Nephron (organoid): ENCODE measurements at regions not wholly inside any gene's neighbourhood (a gene's known extent, or its start where the extent isn't known, plus 50 kb on each side); places are given as distances from the start of the nearest gene placed in this dataset.
"Not testable (repeated sequence)": the region's sequence is repeated elsewhere in the genome, so short reads cannot be mapped to it uniquely, and the experiment has no call there.

Experiments
- H3K27ac Mint-ChIP-seq, 3 experiments: 2 replicates each; pipeline ENCODE4 v1.8.0; 2020; ENCODE audit warnings: mixed read lengths in 3 of 3, mild to moderate bottlenecking in 2 of 3, moderate library complexity in 1 of 3
- H3K27me3 Mint-ChIP-seq: 2 replicates; pipeline ENCODE4 v1.8.0; 2021; ENCODE audit warnings: low read depth, mild to moderate bottlenecking, moderate library complexity, mixed read lengths
- H3K36me3 Mint-ChIP-seq: 2 replicates; pipeline ENCODE4 v1.8.0; 2020; ENCODE audit warnings: low read depth, mixed read lengths
- H3K4me1 Mint-ChIP-seq: 2 replicates; pipeline ENCODE4 v1.8.0; 2020; ENCODE audit warnings: mixed read lengths
- H3K4me3 Mint-ChIP-seq, 3 experiments: 2 replicates each; pipeline ENCODE4 v1.8.0; 2020; ENCODE audit warnings: mild to moderate bottlenecking in 3 of 3, mixed read lengths in 3 of 3, moderate library complexity in 2 of 3
- H3K9me3 Mint-ChIP-seq: 2 replicates; pipeline ENCODE4 v1.8.0; 2020; ENCODE audit warnings: mixed read lengths
- CTCF ChIP-seq, 3 experiments: fragments of 200-600 bp; sonication (generic); IDR thresholded peaks; one replicate each; pipeline ENCODE4 v1.5.0; 2021; ENCODE audit warnings: antibody characterized with exemption in 3 of 3; ENCODE audit not compliant: unreplicated experiment in 3 of 3

- not testable (repeated sequence) for H3K4me3 Mint-ChIP-seq, H3K36me3 Mint-ChIP-seq, H3K27me3 Mint-ChIP-seq, H3K4me1 Mint-ChIP-seq, H3K9me3 Mint-ChIP-seq, H3K27ac Mint-ChIP-seq
Observed at GRCh38 chr17:22044706-22045246, 352.5 kb downstream of the KCNJ18 start.

- not testable (repeated sequence) for H3K27me3 Mint-ChIP-seq, H3K4me3 Mint-ChIP-seq, H3K36me3 Mint-ChIP-seq, H3K4me1 Mint-ChIP-seq, H3K27ac Mint-ChIP-seq
- H3K9me3 Mint-ChIP-seq: peaks cover 15% of the 10 kb centered on the region
Observed at GRCh38 chr17:22047521-22047920, 355.2 kb downstream of the KCNJ18 start.

- H3K9me3 Mint-ChIP-seq: peaks cover 15% of the 10 kb centered on the region
- not testable (repeated sequence) for H3K27ac Mint-ChIP-seq
Observed at GRCh38 chr17:22048226-22048625, 355.9 kb downstream of the KCNJ18 start.

GRCh38 chr17:22050766-22051165 is 358.4 kb downstream of the KCNJ18 start:
- not testable (repeated sequence) for H3K4me1 Mint-ChIP-seq, H3K27me3 Mint-ChIP-seq, H3K27ac Mint-ChIP-seq, H3K4me3 Mint-ChIP-seq, H3K36me3 Mint-ChIP-seq
- peaks cover 11% of the 10 kb centered on the region for H3K9me3 Mint-ChIP-seq

More at GRCh38 chr17:22048226-22048625, 355.9 kb downstream of the KCNJ18 start:
- H3K4me1 Mint-ChIP-seq, H3K4me3 Mint-ChIP-seq, H3K27me3 Mint-ChIP-seq, H3K36me3 Mint-ChIP-seq: not testable (repeated sequence)

GRCh38 chr17:22052715-22053114 is 360.4 kb downstream of the KCNJ18 start:
- peaks cover 11% of the 10 kb centered on the region for H3K9me3 Mint-ChIP-seq
- not testable (repeated sequence) for H3K4me3 Mint-ChIP-seq, H3K36me3 Mint-ChIP-seq, H3K4me1 Mint-ChIP-seq, H3K27me3 Mint-ChIP-seq, H3K27ac Mint-ChIP-seq

- H3K27me3 Mint-ChIP-seq: not testable (repeated sequence)
Observed at GRCh38 chr17:22056566-22056965, 364.2 kb downstream of the KCNJ18 start.

GRCh38 chr17:22075918-22076317 is 383.6 kb downstream of the KCNJ18 start:
- H3K36me3 Mint-ChIP-seq, H3K4me3 Mint-ChIP-seq, H3K9me3 Mint-ChIP-seq, H3K4me1 Mint-ChIP-seq, H3K27me3 Mint-ChIP-seq, H3K27ac Mint-ChIP-seq: not testable (repeated sequence)

More at GRCh38 chr17:22056566-22056965, 364.2 kb downstream of the KCNJ18 start:
- H3K4me3 Mint-ChIP-seq, H3K36me3 Mint-ChIP-seq, H3K4me1 Mint-ChIP-seq, H3K9me3 Mint-ChIP-seq, H3K27ac Mint-ChIP-seq: not testable (repeated sequence)

- not testable (repeated sequence) for H3K4me1 Mint-ChIP-seq, H3K36me3 Mint-ChIP-seq, H3K4me3 Mint-ChIP-seq, H3K27ac Mint-ChIP-seq, H3K27me3 Mint-ChIP-seq
- H3K9me3 Mint-ChIP-seq: peaks cover 10% of the 10 kb centered on the region
Observed at GRCh38 chr17:22088589-22088988, 396.3 kb downstream of the KCNJ18 start.

GRCh38 chr17:22090263-22090935 is 398.1 kb downstream of the KCNJ18 start:
- H3K36me3 Mint-ChIP-seq: no peaks in the 10 kb centered on the region
- no peaks in the 10 kb centered on the region for H3K4me1 Mint-ChIP-seq
- H3K27me3 Mint-ChIP-seq: peaks cover 4% of the 10 kb centered on the region
- H3K27ac Mint-ChIP-seq: no peak overlapping the region
- no peak overlapping the region for H3K4me3 Mint-ChIP-seq
- H3K9me3 Mint-ChIP-seq: peaks cover 10% of the 10 kb centered on the region
- TF ChIP-seq CTCF (IDR thresholded peaks at IDR 0.05; ENCODE audit: unreplicated experiment in 3 of 3): no peak

- H3K27me3 Mint-ChIP-seq, H3K27ac Mint-ChIP-seq, H3K4me1 Mint-ChIP-seq, H3K36me3 Mint-ChIP-seq: not testable (repeated sequence)
- Mint-ChIP-seq H3K9me3 (peaks cover 10% of the 10 kb centered on the region), H3K4me3 (peak overlapping the region; percentile 78 to 83 (median 80))
Observed at GRCh38 chr17:22091041-22091679, 398.8 kb downstream of the KCNJ18 start.

GRCh38 chr17:22091840-22092239 is 399.5 kb downstream of the KCNJ18 start:
- H3K27ac Mint-ChIP-seq, H3K4me3 Mint-ChIP-seq, H3K27me3 Mint-ChIP-seq, H3K4me1 Mint-ChIP-seq, H3K36me3 Mint-ChIP-seq: not testable (repeated sequence)
- peaks cover 10% of the 10 kb centered on the region for H3K9me3 Mint-ChIP-seq

GRCh38 chr17:22095414-22095813 is 403.1 kb downstream of the KCNJ18 start:
- not testable (repeated sequence) for H3K9me3 Mint-ChIP-seq, H3K27ac Mint-ChIP-seq, H3K4me3 Mint-ChIP-seq, H3K27me3 Mint-ChIP-seq, H3K36me3 Mint-ChIP-seq, H3K4me1 Mint-ChIP-seq

- H3K36me3 Mint-ChIP-seq, H3K27ac Mint-ChIP-seq: not testable (repeated sequence)
Observed at GRCh38 chr17:22099633-22100032, 407.3 kb downstream of the KCNJ18 start.

More at GRCh38 chr17:22099633-22100032, 407.3 kb downstream of the KCNJ18 start:
- not testable (repeated sequence) for H3K9me3 Mint-ChIP-seq, H3K4me1 Mint-ChIP-seq, H3K4me3 Mint-ChIP-seq, H3K27me3 Mint-ChIP-seq
